ENCODE measurements at regions not wholly inside any gene's neighbourhood (a gene's known extent, or its start where the extent isn't known, plus 50 kb on each side); places are given as distances from the start of the nearest gene placed in this dataset.
"Not testable (repeated sequence)": the region's sequence is repeated elsewhere in the genome, so short reads cannot be mapped to it uniquely, and the experiment has no call there.

DNA sequence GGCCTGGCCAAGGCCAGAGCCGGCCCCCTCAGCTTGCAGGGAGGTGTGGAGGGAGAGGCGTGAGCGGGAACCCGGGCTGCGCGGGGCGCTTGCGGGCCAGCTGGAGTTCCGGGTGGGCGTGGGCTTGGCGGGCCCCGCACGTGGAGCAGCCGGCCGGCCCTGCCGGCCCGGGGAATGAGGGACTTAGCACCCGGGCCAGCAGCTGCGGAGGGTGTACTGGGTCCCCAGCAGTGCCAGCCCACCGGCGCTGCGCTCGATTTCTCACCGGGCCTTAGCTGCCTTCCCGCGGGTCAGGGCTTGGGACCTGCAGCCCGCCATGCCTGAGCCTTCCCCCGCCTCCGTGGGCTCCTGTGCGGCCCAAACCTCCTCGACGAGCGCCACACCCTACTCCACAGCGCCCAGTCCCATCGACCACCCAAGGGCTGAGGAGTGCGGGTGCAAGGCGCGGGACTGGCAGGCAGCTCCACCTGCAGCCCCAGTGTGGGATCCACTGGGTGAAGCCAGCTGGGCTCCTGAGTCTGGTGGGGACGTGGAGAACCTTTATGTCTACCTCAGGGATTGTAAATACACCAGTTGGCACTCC, 1800.2 kb downstream of the MRPL39 start:
- TF ChIP-seq, protein P1, sequence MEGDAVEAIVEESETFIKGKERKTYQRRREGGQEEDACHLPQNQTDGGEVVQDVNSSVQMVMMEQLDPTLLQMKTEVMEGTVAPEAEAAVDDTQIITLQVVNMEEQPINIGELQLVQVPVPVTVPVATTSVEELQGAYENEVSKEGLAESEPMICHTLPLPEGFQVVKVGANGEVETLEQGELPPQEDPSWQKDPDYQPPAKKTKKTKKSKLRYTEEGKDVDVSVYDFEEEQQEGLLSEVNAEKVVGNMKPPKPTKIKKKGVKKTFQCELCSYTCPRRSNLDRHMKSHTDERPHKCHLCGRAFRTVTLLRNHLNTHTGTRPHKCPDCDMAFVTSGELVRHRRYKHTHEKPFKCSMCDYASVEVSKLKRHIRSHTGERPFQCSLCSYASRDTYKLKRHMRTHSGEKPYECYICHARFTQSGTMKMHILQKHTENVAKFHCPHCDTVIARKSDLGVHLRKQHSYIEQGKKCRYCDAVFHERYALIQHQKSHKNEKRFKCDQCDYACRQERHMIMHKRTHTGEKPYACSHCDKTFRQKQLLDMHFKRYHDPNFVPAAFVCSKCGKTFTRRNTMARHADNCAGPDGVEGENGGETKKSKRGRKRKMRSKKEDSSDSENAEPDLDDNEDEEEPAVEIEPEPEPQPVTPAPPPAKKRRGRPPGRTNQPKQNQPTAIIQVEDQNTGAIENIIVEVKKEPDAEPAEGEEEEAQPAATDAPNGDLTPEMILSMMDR (optimal IDR thresholded peaks at IDR 0.05 in 1 of 3, IDR thresholded peaks at IDR 0.05 in 1 of 3, conservative IDR thresholded peaks at IDR 0.05 in 1 of 3; ENCODE audit: extremely low read depth in 1 of 3, insufficient read depth in 2 of 3, low read length in 3 of 3): not testable (repeated sequence)
- TF ChIP-seq EZH2 (IDR thresholded peaks at IDR 0.05; ENCODE audit: low read length): not testable (repeated sequence)

Data from keratinocyte (primary cell).